ENCODE measurements at regions not wholly inside any gene's neighbourhood (a gene's known extent, or its start where the extent isn't known, plus 50 kb on each side); places are given as distances from the start of the nearest gene placed in this dataset.
"Not testable (repeated sequence)": the region's sequence is repeated elsewhere in the genome, so short reads cannot be mapped to it uniquely, and the experiment has no call there.

- H3K27ac Mint-ChIP-seq, H3K27me3 Mint-ChIP-seq, H3K4me3 Mint-ChIP-seq, H3K9me3 Mint-ChIP-seq, H3K4me1 Mint-ChIP-seq, H3K36me3 Mint-ChIP-seq, DNase-seq: not testable (repeated sequence)
- CTCF ChIA-PET = interaction anchor here (4.5 kb wide), 1 partner anchor 68 kb away, joined by 29 read pairs; no protein-coding TSS in a partner anchor
Measured at GRCh38 chr10:61818251-61818650, 83.2 kb upstream of the ARID5B start.

- Mint-ChIP-seq H3K36me3 (no peaks in the 10 kb centered on the region), H3K9me3 (no peaks in the 10 kb centered on the region), H3K4me3 (no peak overlapping the region), H3K27me3 (no peaks in the 10 kb centered on the region), H3K4me1 (no peaks in the 10 kb centered on the region), H3K27ac (no peak overlapping the region)
- CTCF ChIA-PET = interaction anchor here (1.6 to 4.5 kb wide), 2 partner anchors 15 to 68 kb away, joined by 3 to 29 read pairs; no protein-coding TSS in a partner anchor
- DNase-seq = no peak
Measured at GRCh38 chr10:61819208-61819607, 82.3 kb upstream of the ARID5B start.

GRCh38 chr10:61821153-61821552 lies 80.3 kb upstream of the ARID5B start:
- CTCF ChIA-PET = interaction anchor here (1.2 to 4.5 kb wide), 2 partner anchors 13 to 70 kb away, joined by 3 to 29 read pairs; no protein-coding TSS in a partner anchor
- Mint-ChIP-seq H3K9me3 (no peaks in the 10 kb centered on the region), H3K36me3 (no peaks in the 10 kb centered on the region), H3K4me3 (no peak overlapping the region), H3K27ac (no peak overlapping the region), H3K4me1 (no peaks in the 10 kb centered on the region), H3K27me3 (no peaks in the 10 kb centered on the region)
- no peak for DNase-seq

- CTCF ChIA-PET = interaction anchor here (1.2 kb wide), 1 partner anchor 12 kb away, joined by 3 read pairs; no protein-coding TSS in a partner anchor
- no peaks in the 10 kb centered on the region for H3K9me3 Mint-ChIP-seq
Measured at GRCh38 chr10:61821693-61822092, 79.8 kb upstream of the ARID5B start.

GRCh38 chr10:61822096-61822495 lies 79.4 kb upstream of the ARID5B start:
- Mint-ChIP-seq H3K9me3 (no peaks in the 10 kb centered on the region), H3K27ac (no peak overlapping the region), H3K4me1 (no peaks in the 10 kb centered on the region), H3K36me3 (no peaks in the 10 kb centered on the region), H3K4me3 (no peak overlapping the region), H3K27me3 (no peaks in the 10 kb centered on the region)
- DNase-seq = no peak
- CTCF ChIA-PET = interaction anchor here (1.2 kb wide), 1 partner anchor 12 kb away, joined by 3 read pairs; no protein-coding TSS in a partner anchor

More at GRCh38 chr10:61821693-61822092, 79.8 kb upstream of the ARID5B start:
- Mint-ChIP-seq H3K36me3 (no peaks in the 10 kb centered on the region), H3K27ac (no peak overlapping the region), H3K27me3 (no peaks in the 10 kb centered on the region), H3K4me1 (no peaks in the 10 kb centered on the region), H3K4me3 (no peak overlapping the region)
- no peak for DNase-seq

GRCh38 chr10:61822781-61823230 lies 78.7 kb upstream of the ARID5B start:
- no peak for DNase-seq
- H3K36me3 Mint-ChIP-seq = no peaks in the 10 kb centered on the region
- no peaks in the 10 kb centered on the region for H3K27me3 Mint-ChIP-seq
- no peak overlapping the region for H3K4me3 Mint-ChIP-seq
- no peak overlapping the region for H3K27ac Mint-ChIP-seq
- no peaks in the 10 kb centered on the region for H3K4me1 Mint-ChIP-seq
- CTCF ChIA-PET = no interaction called here
- no peaks in the 10 kb centered on the region for H3K9me3 Mint-ChIP-seq

- H3K4me1 Mint-ChIP-seq = no peaks in the 10 kb centered on the region
- H3K27me3 Mint-ChIP-seq = no peaks in the 10 kb centered on the region
- H3K27ac Mint-ChIP-seq = no peak overlapping the region
- no peaks in the 10 kb centered on the region for H3K9me3 Mint-ChIP-seq
- CTCF ChIA-PET = no interaction called here
- no peak overlapping the region for H3K4me3 Mint-ChIP-seq
- no peaks in the 10 kb centered on the region for H3K36me3 Mint-ChIP-seq
- no peak for DNase-seq
Measured at GRCh38 chr10:61825001-61825400, 76.5 kb upstream of the ARID5B start.

GRCh38 chr10:61825628-61826027 lies 75.9 kb upstream of the ARID5B start:
- CTCF ChIA-PET = no interaction called here
- no peaks in the 10 kb centered on the region for H3K27me3 Mint-ChIP-seq
- no peak for DNase-seq
- H3K36me3 Mint-ChIP-seq = no peaks in the 10 kb centered on the region
- no peaks in the 10 kb centered on the region for H3K4me1 Mint-ChIP-seq
- no peak overlapping the region for H3K27ac Mint-ChIP-seq
- H3K4me3 Mint-ChIP-seq = no peak overlapping the region
- no peaks in the 10 kb centered on the region for H3K9me3 Mint-ChIP-seq

- CTCF ChIA-PET = no interaction called here
- no peaks in the 10 kb centered on the region for H3K36me3 Mint-ChIP-seq
- no peak overlapping the region for H3K4me3 Mint-ChIP-seq
- H3K9me3 Mint-ChIP-seq = no peaks in the 10 kb centered on the region
- H3K27ac Mint-ChIP-seq = no peak overlapping the region
- no peaks in the 10 kb centered on the region for H3K27me3 Mint-ChIP-seq
- no peaks in the 10 kb centered on the region for H3K4me1 Mint-ChIP-seq
- DNase-seq = no peak
Measured at GRCh38 chr10:61828034-61828433, 73.5 kb upstream of the ARID5B start.

- Mint-ChIP-seq H3K36me3 (no peaks in the 10 kb centered on the region), H3K27ac (no peak overlapping the region), H3K9me3 (no peaks in the 10 kb centered on the region), H3K4me1 (no peaks in the 10 kb centered on the region), H3K27me3 (no peaks in the 10 kb centered on the region), H3K4me3 (no peak overlapping the region)
- CTCF ChIA-PET = no interaction called here
- no peak for DNase-seq
Measured at GRCh38 chr10:61828788-61829187, 72.7 kb upstream of the ARID5B start.

GRCh38 chr10:61830072-61830845 lies 71.2 kb upstream of the ARID5B start:
- no peaks in the 10 kb centered on the region for H3K27me3 Mint-ChIP-seq
- no peak for DNase-seq
- H3K27ac Mint-ChIP-seq = no peak overlapping the region
- no peak overlapping the region for H3K4me3 Mint-ChIP-seq
- H3K9me3 Mint-ChIP-seq = no peaks in the 10 kb centered on the region
- CTCF ChIA-PET = interaction anchor here (0.9 to 1.0 kb wide), 2 partner anchors 79 to 80 kb away, joined by 3 read pairs; no protein-coding TSS in a partner anchor
- H3K4me1 Mint-ChIP-seq = no peaks in the 10 kb centered on the region
- H3K36me3 Mint-ChIP-seq = no peaks in the 10 kb centered on the region

GRCh38 chr10:61830846-61831273 lies 70.6 kb upstream of the ARID5B start:
- H3K27ac Mint-ChIP-seq = no peak overlapping the region
- H3K36me3 Mint-ChIP-seq = no peaks in the 10 kb centered on the region
- CTCF ChIA-PET = interaction anchor here (0.9 to 1.0 kb wide), 2 partner anchors 79 to 80 kb away, joined by 3 read pairs; no protein-coding TSS in a partner anchor
- no peaks in the 10 kb centered on the region for H3K27me3 Mint-ChIP-seq
- H3K4me3 Mint-ChIP-seq = no peak overlapping the region
- DNase-seq = no peak
- no peaks in the 10 kb centered on the region for H3K4me1 Mint-ChIP-seq
- no peaks in the 10 kb centered on the region for H3K9me3 Mint-ChIP-seq

- Mint-ChIP-seq H3K4me3 (no peak overlapping the region), H3K27me3 (no peaks in the 10 kb centered on the region), H3K36me3 (no peaks in the 10 kb centered on the region), H3K9me3 (no peaks in the 10 kb centered on the region), H3K27ac (no peak overlapping the region), H3K4me1 (peaks cover 10% of the 10 kb centered on the region)
- CTCF ChIA-PET = interaction anchor here (2.3 to 5.1 kb wide), 2 partner anchors 81 to 86 kb away, joined by 8 to 62 read pairs; no protein-coding TSS in a partner anchor
- no peak for DNase-seq
Measured at GRCh38 chr10:61832866-61833481, 68.5 kb upstream of the ARID5B start.

GRCh38 chr10:61834519-61834918 lies 67.0 kb upstream of the ARID5B start:
- H3K4me3 Mint-ChIP-seq = no peak overlapping the region
- CTCF ChIA-PET = interaction anchor here (0.6 to 5.1 kb wide), 9 partner anchors 14 to 694 kb away, joined by 3 to 62 read pairs (median 4); no protein-coding TSS in a partner anchor
- no peaks in the 10 kb centered on the region for H3K9me3 Mint-ChIP-seq
- H3K36me3 Mint-ChIP-seq = no peaks in the 10 kb centered on the region
- no peaks in the 10 kb centered on the region for H3K27me3 Mint-ChIP-seq
- DNase-seq = no peak
- H3K4me1 Mint-ChIP-seq = peaks cover 10% of the 10 kb centered on the region
- H3K27ac Mint-ChIP-seq = no peak overlapping the region
